H1 (cell line): ENCODE measurements at regions not wholly inside any gene's neighbourhood (a gene's known extent, or its start where the extent isn't known, plus 50 kb on each side); places are given as distances from the start of the nearest gene placed in this dataset.

Experiments
- CTCF ChIA-PET: fragments of 300-600 bp; sonication (Branson Sonifier 250); formaldehyde crosslinking; loops from one replicate; lab custom pipeline; 2021; ENCODE audit not compliant: partially characterized antibody; lab: Charles Lee
- POLR2A ChIA-PET: fragments of 300-600 bp; sonication (Branson Sonifier 250); formaldehyde crosslinking; loops from one replicate; lab custom pipeline; 2021; ENCODE audit warnings: inconsistent platforms; ENCODE audit not compliant: partially characterized antibody; lab: Charles Lee
- DNase-seq, 2 experiments: peaks; one replicate each; pipeline versions ENCODE4 v3.0.0 to v3.0.0-alpha.2; 2010 to 2022; ENCODE audit warnings: low spot score in 2 of 2, low read depth in 1 of 2, mixed read lengths in 1 of 2
- FAIRE-seq: peaks from 2 replicates; lab custom pipeline; 2011; peaks lifted over from hg19 to GRCh38; lab: Jason Lieb, UNC
- H2AFZ ChIP-seq: 2 replicates; pipeline ENCODE4 v1.8.1; 2012; ENCODE audit warnings: low read length, inconsistent platforms
- H2AK5ac ChIP-seq: 2 replicates; pipeline ENCODE4 v1.6.1; 2013; ENCODE audit warnings: low read depth, low read length
- H2BK120ac ChIP-seq: replicated peaks from 2 replicates; pipeline ENCODE3; 2013; ENCODE audit warnings: low read depth, low read length, inconsistent platforms
- H2BK12ac ChIP-seq: 2 replicates; pipeline ENCODE4 v1.6.1; 2013; ENCODE audit warnings: low read depth, low read length
- H2BK15ac ChIP-seq: 2 replicates; pipeline ENCODE4 v1.6.1; 2013; ENCODE audit warnings: low read length
- H2BK20ac ChIP-seq: 2 replicates; pipeline ENCODE4 v1.6.1; 2013; ENCODE audit warnings: low read length
- H2BK5ac ChIP-seq: 2 replicates; pipeline ENCODE4 v1.6.1; 2013; ENCODE audit warnings: low read depth, low read length
- H3K14ac ChIP-seq: 2 replicates; pipeline ENCODE4 v1.6.1; 2013; ENCODE audit warnings: inconsistent platforms; ENCODE audit not compliant: insufficient read length
- H3K18ac ChIP-seq: 2 replicates; pipeline ENCODE4 v1.6.1; 2013; ENCODE audit warnings: low read length; ENCODE audit errors: extremely low read depth
- H3K23ac ChIP-seq: 2 replicates; pipeline ENCODE4 v1.6.1; 2013; ENCODE audit warnings: inconsistent platforms; ENCODE audit not compliant: insufficient read length
- H3K23me2 ChIP-seq: 2 replicates; pipeline ENCODE4 v1.6.1; 2013; ENCODE audit warnings: low read depth, low read length
- H3K27ac ChIP-seq: 2 replicates; pipeline ENCODE4 v1.6.1; 2011; ENCODE audit warnings: low read depth, low read length, inconsistent platforms
- H3K27me3 ChIP-seq, 4 experiments: replicated peaks in 1 of 4; 1 replicate in 1 of 4; 2 replicates in 3 of 4; pipeline versions ENCODE4 v1.6.1 to v1.8.1; 2011 to 2013; ENCODE audit warnings: low read length in 3 of 4, mild to moderate bottlenecking in 3 of 4, inconsistent platforms in 2 of 4, mixed read lengths in 2 of 4, moderate library complexity in 1 of 4; ENCODE audit not compliant: control insufficient read depth in 3 of 4, insufficient read depth in 3 of 4; ENCODE audit errors: extremely low read depth in 1 of 4
- H3K36me3 ChIP-seq, 4 experiments: 2 replicates each; pipeline versions ENCODE4 v1.6.1 to v1.8.1; 2011 to 2013; ENCODE audit warnings: mild to moderate bottlenecking in 4 of 4, low read length in 3 of 4, moderate library complexity in 2 of 4, control low read depth in 1 of 4, inconsistent platforms in 1 of 4; ENCODE audit not compliant: insufficient read depth in 4 of 4, control insufficient read depth in 2 of 4
- H3K4ac ChIP-seq: replicated peaks from 2 replicates; pipeline ENCODE3; 2013; ENCODE audit warnings: low read length, low read depth, mixed read lengths, inconsistent platforms; ENCODE audit not compliant: insufficient read length
- H3K4me1 ChIP-seq, 4 experiments: replicated peaks in 1 of 4; 1 replicate in 1 of 4; 2 replicates in 3 of 4; pipeline versions ENCODE4 v1.6.1 to v1.8.1; 2011 to 2013; ENCODE audit warnings: low read length in 3 of 4, inconsistent platforms in 2 of 4, mixed read lengths in 1 of 4; ENCODE audit not compliant: insufficient read depth in 4 of 4, control insufficient read depth in 3 of 4
- H3K4me2 ChIP-seq, 2 experiments: 2 replicates each; pipeline versions ENCODE4 v1.6.1 to v1.8.1; 2011 to 2013; ENCODE audit warnings: low read depth in 2 of 2, low read length in 2 of 2, control low read depth in 1 of 2, inconsistent platforms in 1 of 2, mild to moderate bottlenecking in 1 of 2; ENCODE audit not compliant: insufficient read depth in 1 of 2
- H3K4me3 ChIP-seq, 4 experiments: fragments of 200-600, 300-600 bp in 1 of 4; sonication (generic), shearing (Covaris generic), sonication (Bioruptor Twin) in 1 of 4; 2 replicates each; pipeline versions ENCODE4 v1.5.1 to v1.8.1; 2011 to 2016; ENCODE audit warnings: low read length in 4 of 4, low read depth in 3 of 4, control low read depth in 2 of 4, inconsistent platforms in 2 of 4, mild to moderate bottlenecking in 2 of 4, mixed read lengths in 1 of 4, moderate library complexity in 1 of 4; ENCODE audit not compliant: insufficient read depth in 2 of 4; ENCODE audit errors: extremely low read depth in 1 of 4
- H3K56ac ChIP-seq: replicated peaks from 2 replicates; pipeline ENCODE3; 2013; ENCODE audit warnings: low read depth, mild to moderate bottlenecking, mixed read lengths, low read length, inconsistent platforms; ENCODE audit not compliant: insufficient read length
- H3K79me1 ChIP-seq: 2 replicates; pipeline ENCODE4 v1.6.1; 2013; ENCODE audit warnings: low read depth, low read length, control low read depth
- H3K79me2 ChIP-seq, 2 experiments: 2 replicates each; pipeline versions ENCODE4 v1.6.1 to v1.8.1; 2012 to 2013; ENCODE audit warnings: low read length in 2 of 2, mild to moderate bottlenecking in 2 of 2, inconsistent platforms in 1 of 2; ENCODE audit not compliant: insufficient read depth in 2 of 2, control insufficient read depth in 1 of 2
- H3K9ac ChIP-seq, 4 experiments: replicated peaks in 1 of 4; 1 replicate in 1 of 4; 2 replicates in 3 of 4; pipeline versions ENCODE4 v1.6.1 to v1.8.1; 2011 to 2013; ENCODE audit warnings: low read depth in 3 of 4, low read length in 3 of 4, control low read depth in 2 of 4, mild to moderate bottlenecking in 2 of 4, moderate library complexity in 2 of 4, inconsistent platforms in 1 of 4; ENCODE audit errors: extremely low read depth in 1 of 4
- H3K9me3 ChIP-seq, 2 experiments: 2 replicates each; pipeline versions ENCODE4 v1.6.1 to v1.8.1; 2012 to 2013; ENCODE audit warnings: mild to moderate bottlenecking in 2 of 2, moderate library complexity in 2 of 2, control low read depth in 1 of 2, inconsistent platforms in 1 of 2, low read depth in 1 of 2, low read length in 1 of 2, mixed read lengths in 1 of 2; ENCODE audit not compliant: insufficient read depth in 2 of 2
- H4K20me1 ChIP-seq, 2 experiments: replicated peaks in 1 of 2; 2 replicates each; pipeline versions ENCODE3 to v1.8.1; 2011 to 2013; ENCODE audit warnings: inconsistent platforms in 2 of 2, low read length in 2 of 2, mild to moderate bottlenecking in 1 of 2; ENCODE audit not compliant: insufficient read depth in 2 of 2, control insufficient read depth in 1 of 2
- H4K5ac ChIP-seq: 2 replicates; pipeline ENCODE4 v1.6.1; 2013; ENCODE audit warnings: low read length, low read depth, mixed read lengths, inconsistent platforms; ENCODE audit not compliant: insufficient read length
- H4K8ac ChIP-seq: 2 replicates; pipeline ENCODE4 v1.8.0; 2013; ENCODE audit warnings: mild to moderate bottlenecking, moderate library complexity, low read length, inconsistent platforms; ENCODE audit not compliant: insufficient read depth; ENCODE audit errors: extremely low read depth
- H4K91ac ChIP-seq: replicated peaks from 2 replicates; pipeline ENCODE3; 2013; ENCODE audit warnings: low read length, mixed read lengths, inconsistent platforms; ENCODE audit not compliant: insufficient read length
- BRCA1 ChIP-seq: IDR thresholded peaks from 2 replicates; pipeline ENCODE4 v1.6.1; 2012; ENCODE audit warnings: low read depth, low read length, improper control_type of control experiment
- CTBP2 ChIP-seq: IDR thresholded peaks from 2 replicates; pipeline ENCODE4 v1.7.0; 2011; ENCODE audit warnings: borderline replicate concordance, mild to moderate bottlenecking, moderate library complexity, mixed read lengths, low read length; ENCODE audit not compliant: insufficient read depth, insufficient read length
- NANOG ChIP-seq: IDR thresholded peaks from 2 replicates; pipeline ENCODE4 v1.6.1; 2011; ENCODE audit warnings: low read length, low read depth, mild to moderate bottlenecking, inconsistent platforms; ENCODE audit not compliant: insufficient read depth, poor library complexity, severe bottlenecking
- RXRA ChIP-seq: IDR thresholded peaks from 2 replicates; pipeline ENCODE4 v1.6.1; 2011; ENCODE audit warnings: low read depth, mild to moderate bottlenecking, low read length, moderate library complexity; ENCODE audit not compliant: insufficient read depth
- SIX5 ChIP-seq: IDR thresholded peaks from 2 replicates; pipeline ENCODE4 v1.6.1; 2011; ENCODE audit warnings: mild to moderate bottlenecking, low read depth, low read length
- TBP ChIP-seq: IDR thresholded peaks from 2 replicates; pipeline ENCODE4 v1.6.1; 2011; ENCODE audit warnings: low read depth, low read length, improper control_type of control experiment
- WGBS, 2 experiments: shearing (Covaris generic) in 1 of 2; methylation state at CpG; one replicate each; pipeline versions ENCODE4 v1.1.6 to v1.1.7; 2013 to 2015; ENCODE audit warnings: low lambda C conversion rate in 2 of 2, mixed read lengths in 2 of 2, inconsistent platforms in 1 of 2, low coverage in 1 of 2, missing lambda C conversion rate in 1 of 2; ENCODE audit not compliant: insufficient replicate concordance in 2 of 2, insufficient coverage in 1 of 2, insufficient read length in 1 of 2; ENCODE audit errors: extremely low coverage in 1 of 2, missing lambda C conversion rate in 1 of 2; 5-methylcytosine and 5-hydroxymethylcytosine counted together

GRCh38 chr14:82425261-82425660 is 891.6 kb upstream of the SEL1L start:
- H2AK5ac ChIP-seq: no peak overlapping the region
- H3K9me3 ChIP-seq: no peaks in the 10 kb centered on the region
- H3K23ac ChIP-seq: no peak overlapping the region
- no peak overlapping the region for H3K4ac ChIP-seq
- DNase-seq: no peak
- H3K18ac ChIP-seq: no peak overlapping the region
- no peak overlapping the region for H4K91ac ChIP-seq
- H3K9ac ChIP-seq: no peak overlapping the region
- no peak overlapping the region for H2BK15ac ChIP-seq
- H3K36me3 ChIP-seq: no peaks in the 10 kb centered on the region; a peak in 1 of 8 replicates
- no peaks in the 10 kb centered on the region for H3K79me2 ChIP-seq
- H2BK5ac ChIP-seq: no peak overlapping the region
- no peak overlapping the region for H3K14ac ChIP-seq
- no peak overlapping the region for H2BK120ac ChIP-seq
- FAIRE-seq: no peak
- no peaks in the 10 kb centered on the region for H4K20me1 ChIP-seq
- H3K4me2 ChIP-seq: no peak overlapping the region
- no peaks in the 10 kb centered on the region for H3K79me1 ChIP-seq
- no peak overlapping the region for H3K56ac ChIP-seq
- no peak overlapping the region for H2AFZ ChIP-seq
- no peak overlapping the region for H4K8ac ChIP-seq
- H2BK20ac ChIP-seq: no peak overlapping the region
- H3K27me3 ChIP-seq: no peaks in the 10 kb centered on the region
- no peak for TF ChIP-seq TBP
- TF ChIP-seq SIX5: no peak
- TF ChIP-seq NANOG: no peak
- TF ChIP-seq BRCA1: no peak
- TF ChIP-seq RXRA: no peak
- TF ChIP-seq CTBP2: no peak
- TF ChIP-seq, all 59 proteins: peak for 0
- no peaks in the 10 kb centered on the region for H3K23me2 ChIP-seq
- H2BK12ac ChIP-seq: no peak overlapping the region
- ChIA-PET POLR2A (no interaction called here), CTCF (no interaction called here)
- WGBS, 2 experiments: 95% methylated on average over 1 of the region's 1 CpG; no CpG with 5 or more reads in 1 of the 2 experiments
- no peak overlapping the region for H3K4me3 ChIP-seq
- no peak overlapping the region for H4K5ac ChIP-seq
- H3K4me1 ChIP-seq: no peaks in the 10 kb centered on the region
- no peak overlapping the region for H3K27ac ChIP-seq
